NCI-H2196 (cell line): ENCODE measurements at regions not wholly inside any gene's neighbourhood (a gene's known extent, or its start where the extent isn't known, plus 50 kb on each side); places are given as distances from the start of the nearest gene placed in this dataset.

Experiments
- DNase-seq: peaks from one replicate; lab custom pipeline; 2025; ENCODE audit not compliant: unreplicated experiment; lab: John Stamatoyannopoulos, UW

GRCh38 chr6:12221856-12222255 is 68.3 kb upstream of the EDN1 start:
- DNase-seq = no peak

GRCh38 chr6:12222405-12223366 is 67.5 kb upstream of the EDN1 start:
- no peak for DNase-seq

GRCh38 chr6:12223383-12223782 is 66.8 kb upstream of the EDN1 start:
- no peak for DNase-seq

- DNase-seq = no peak
Measured at GRCh38 chr6:12224251-12224650, 65.9 kb upstream of the EDN1 start.

- no peak for DNase-seq
Measured at GRCh38 chr6:12228447-12229146, 61.6 kb upstream of the EDN1 start.

GRCh38 chr6:12229332-12229731 is 60.8 kb upstream of the EDN1 start:
- no peak for DNase-seq

- DNase-seq = no peak
Measured at GRCh38 chr6:12230523-12230922, 59.6 kb upstream of the EDN1 start.

GRCh38 chr6:12232339-12232738 is 57.8 kb upstream of the EDN1 start:
- DNase-seq = no peak

- DNase-seq = no peak
Measured at GRCh38 chr6:12232821-12233220, 57.3 kb upstream of the EDN1 start.

- peak; percentile 50 for DNase-seq
Measured at GRCh38 chr6:12233693-12234571, 56.2 kb upstream of the EDN1 start.

GRCh38 chr6:12235341-12235740 is 54.8 kb upstream of the EDN1 start:
- DNase-seq = no peak

GRCh38 chr6:12238219-12238618 is 51.9 kb upstream of the EDN1 start:
- no peak for DNase-seq
